MM.1S (cell line): ENCODE measurements at regions not wholly inside any gene's neighbourhood (a gene's known extent, or its start where the extent isn't known, plus 50 kb on each side); places are given as distances from the start of the nearest gene placed in this dataset.

ENCODE experiments used
- DNase-seq: peaks from one replicate; pipeline ENCODE4 v3.0.0-alpha.2; 2015
- H2AFZ ChIP-seq: fragments of 300-600 bp; sonication (generic); 2 replicates; pipeline ENCODE4 v1.6.0; 2016; ENCODE audit warnings: antibody characterized with exemption, low read length
- H3F3A ChIP-seq: fragments of 300-600 bp; sonication (generic); 2 replicates; pipeline ENCODE4 v1.6.1; 2016; ENCODE audit warnings: mild to moderate bottlenecking, antibody characterized with exemption, low read length, moderate library complexity, mixed read lengths; ENCODE audit not compliant: insufficient read depth
- H3K27ac ChIP-seq: fragments of 300-600 bp; sonication (generic); 2 replicates; pipeline ENCODE4 v1.5.1; 2016; ENCODE audit warnings: mild to moderate bottlenecking, low read length
- H3K27me3 ChIP-seq: fragments of 300-600 bp; sonication (generic); replicated peaks from 2 replicates; pipeline ENCODE4 v1.6.0; 2016; ENCODE audit warnings: low read length; ENCODE audit not compliant: insufficient read depth
- H3K36me3 ChIP-seq: fragments of 300-600 bp; sonication (generic); replicated peaks from 2 replicates; pipeline ENCODE4 v1.6.1; 2016; ENCODE audit warnings: mild to moderate bottlenecking, low read length, mixed read lengths; ENCODE audit not compliant: insufficient read depth
- H3K4me1 ChIP-seq: fragments of 300-600 bp; sonication (generic); 2 replicates; pipeline ENCODE4 v1.6.1; 2016; ENCODE audit warnings: low read length, mixed read lengths
- H3K4me2 ChIP-seq: fragments of 300-600 bp; sonication (generic); 2 replicates; pipeline ENCODE4 v1.6.0; 2016; ENCODE audit warnings: low read depth, low read length
- H3K4me3 ChIP-seq: fragments of 300-600 bp; sonication (generic); 2 replicates; pipeline ENCODE4 v1.5.1; 2016; ENCODE audit warnings: low read length, mixed read lengths
- H3K79me2 ChIP-seq: fragments of 300-600 bp; sonication (generic); 2 replicates; pipeline ENCODE4 v1.6.1; 2016; ENCODE audit warnings: mixed run types, low read length, mixed read lengths
- H3K9ac ChIP-seq: fragments of 300-600 bp; sonication (generic); 2 replicates; pipeline ENCODE4 v1.6.1; 2016; ENCODE audit warnings: low read length, mixed read lengths
- H3K9me2 ChIP-seq: fragments of 300-600 bp; sonication (generic); replicated peaks from 2 replicates; pipeline ENCODE4 v1.6.1; 2016; ENCODE audit warnings: mild to moderate bottlenecking, low read length, mixed read lengths; ENCODE audit not compliant: insufficient read depth
- H3K9me3 ChIP-seq: fragments of 300-600 bp; sonication (generic); replicated peaks from 2 replicates; pipeline ENCODE4 v1.6.1; 2016; ENCODE audit warnings: mild to moderate bottlenecking, low read length, mixed read lengths; ENCODE audit not compliant: insufficient read depth
- H4K20me1 ChIP-seq: fragments of 300-600 bp; sonication (generic); 2 replicates; pipeline ENCODE4 v1.6.1; 2016; ENCODE audit warnings: mild to moderate bottlenecking, low read length, moderate library complexity, mixed read lengths; ENCODE audit not compliant: insufficient read depth
- EZH2 ChIP-seq: fragments of 300-600 bp; sonication (generic); optimal IDR thresholded peaks from 2 replicates; pipeline ENCODE3; 2017; ENCODE audit warnings: low read depth, mild to moderate bottlenecking, antibody characterized with exemption, low read length, mixed read lengths
- EZH2phosphoT487 ChIP-seq: fragments of 300-600 bp; sonication (generic); IDR thresholded peaks from 2 replicates; pipeline ENCODE4 v1.6.1; 2018; ENCODE audit warnings: antibody characterized with exemption, low read length
- TF ChIP-seq, protein P1 (sequence below): fragments of 300-600 bp; sonication (generic); IDR thresholded peaks from 2 replicates; pipeline ENCODE4 v1.5.1; 2016; ENCODE audit warnings: antibody characterized with exemption, low read length, mixed read lengths

DNA sequence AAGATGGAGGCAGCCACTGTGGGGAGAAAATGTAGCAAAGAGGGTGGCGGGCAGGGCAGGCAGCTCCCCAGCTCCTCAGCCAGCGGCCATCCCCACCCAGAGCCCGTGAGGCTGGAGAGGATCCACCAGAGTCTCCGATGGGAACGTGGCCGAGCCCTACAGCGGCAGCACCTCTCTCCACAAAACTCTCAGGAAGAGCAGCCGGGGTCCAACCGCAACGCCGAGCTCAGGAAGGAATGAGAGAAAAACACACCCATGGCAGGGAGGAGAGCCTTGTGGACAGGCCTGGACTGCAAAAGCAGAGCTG is 54.0 kb upstream of the ADGRA1 start:
- TF ChIP-seq EZH2 (no peak), EZH2phosphoT487 (no peak)
- TF ChIP-seq, protein P1, sequence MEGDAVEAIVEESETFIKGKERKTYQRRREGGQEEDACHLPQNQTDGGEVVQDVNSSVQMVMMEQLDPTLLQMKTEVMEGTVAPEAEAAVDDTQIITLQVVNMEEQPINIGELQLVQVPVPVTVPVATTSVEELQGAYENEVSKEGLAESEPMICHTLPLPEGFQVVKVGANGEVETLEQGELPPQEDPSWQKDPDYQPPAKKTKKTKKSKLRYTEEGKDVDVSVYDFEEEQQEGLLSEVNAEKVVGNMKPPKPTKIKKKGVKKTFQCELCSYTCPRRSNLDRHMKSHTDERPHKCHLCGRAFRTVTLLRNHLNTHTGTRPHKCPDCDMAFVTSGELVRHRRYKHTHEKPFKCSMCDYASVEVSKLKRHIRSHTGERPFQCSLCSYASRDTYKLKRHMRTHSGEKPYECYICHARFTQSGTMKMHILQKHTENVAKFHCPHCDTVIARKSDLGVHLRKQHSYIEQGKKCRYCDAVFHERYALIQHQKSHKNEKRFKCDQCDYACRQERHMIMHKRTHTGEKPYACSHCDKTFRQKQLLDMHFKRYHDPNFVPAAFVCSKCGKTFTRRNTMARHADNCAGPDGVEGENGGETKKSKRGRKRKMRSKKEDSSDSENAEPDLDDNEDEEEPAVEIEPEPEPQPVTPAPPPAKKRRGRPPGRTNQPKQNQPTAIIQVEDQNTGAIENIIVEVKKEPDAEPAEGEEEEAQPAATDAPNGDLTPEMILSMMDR = no peak
- Histone ChIP-seq H3K9me3 (no peaks in the 10 kb centered on the region), H3K27me3 (peaks cover 75% of the 10 kb centered on the region)

DNA sequence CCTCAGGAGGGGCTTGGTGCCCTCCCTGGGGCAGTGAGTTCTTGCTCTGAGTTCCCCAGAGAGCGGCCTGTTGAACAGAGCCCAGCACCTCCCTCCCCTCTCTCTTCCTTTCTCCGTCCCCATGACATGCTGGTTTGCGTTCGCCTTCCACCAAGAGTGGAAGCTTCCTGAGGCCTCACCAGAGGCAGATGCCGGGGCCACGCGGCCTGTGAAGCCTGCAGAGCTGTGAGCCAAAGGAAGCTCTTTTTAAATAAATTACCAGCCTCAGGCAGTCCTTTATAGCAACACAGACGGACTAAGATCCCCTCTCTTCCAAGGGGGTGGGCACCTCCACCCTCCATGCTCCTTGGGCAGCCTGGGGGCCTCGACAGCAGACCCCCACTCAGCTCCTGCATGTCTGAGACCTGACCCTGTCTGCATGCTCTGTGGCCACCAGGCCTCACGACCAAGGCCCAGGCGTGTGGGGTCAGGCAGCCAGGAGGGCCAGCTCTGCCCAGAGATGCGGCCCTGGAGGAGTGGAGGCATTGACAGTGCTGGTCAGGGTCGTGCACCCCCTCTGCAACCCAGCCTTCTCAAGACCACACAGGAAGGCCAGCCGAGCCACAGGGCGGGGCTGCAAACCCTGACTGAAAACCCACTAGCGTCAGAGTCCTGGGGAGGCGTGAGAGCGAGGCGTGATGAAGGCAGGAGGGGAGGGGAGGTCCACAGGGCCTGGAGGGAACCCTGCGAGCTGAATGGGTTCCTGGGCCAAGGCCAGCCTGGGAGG is 54.6 kb upstream of the ADGRA1 start:
- no peak for DNase-seq
- Histone ChIP-seq H2AFZ (no peak overlapping the region), H3K27me3 (peaks cover 70% of the 10 kb centered on the region), H3K27ac (no peak overlapping the region), H3K9me3 (no peaks in the 10 kb centered on the region), H3K4me2 (no peak overlapping the region), H4K20me1 (no peaks in the 10 kb centered on the region), H3K4me1 (no peaks in the 10 kb centered on the region), H3K9ac (no peak overlapping the region), H3K79me2 (no peaks in the 10 kb centered on the region), H3K36me3 (no peaks in the 10 kb centered on the region), H3F3A (no peaks in the 10 kb centered on the region), H3K9me2 (no peaks in the 10 kb centered on the region), H3K4me3 (no peak overlapping the region)
- TF ChIP-seq EZH2phosphoT487 = no peak
- TF ChIP-seq EZH2 = no peak
- TF ChIP-seq, protein P1 = no peak

More for the DNA sequence above, 54.0 kb upstream of the ADGRA1 start:
- H3K4me3 ChIP-seq = no peak overlapping the region
- H3K4me2 ChIP-seq = no peak overlapping the region
- H2AFZ ChIP-seq = no peak overlapping the region
- H3K9ac ChIP-seq = no peak overlapping the region
- no peaks in the 10 kb centered on the region for H4K20me1 ChIP-seq
- no peaks in the 10 kb centered on the region for H3K79me2 ChIP-seq
- no peaks in the 10 kb centered on the region for H3K9me2 ChIP-seq
- no peaks in the 10 kb centered on the region for H3F3A ChIP-seq
- H3K27ac ChIP-seq = no peak overlapping the region
- no peaks in the 10 kb centered on the region for H3K4me1 ChIP-seq
- no peak for DNase-seq
- no peaks in the 10 kb centered on the region for H3K36me3 ChIP-seq

DNA sequence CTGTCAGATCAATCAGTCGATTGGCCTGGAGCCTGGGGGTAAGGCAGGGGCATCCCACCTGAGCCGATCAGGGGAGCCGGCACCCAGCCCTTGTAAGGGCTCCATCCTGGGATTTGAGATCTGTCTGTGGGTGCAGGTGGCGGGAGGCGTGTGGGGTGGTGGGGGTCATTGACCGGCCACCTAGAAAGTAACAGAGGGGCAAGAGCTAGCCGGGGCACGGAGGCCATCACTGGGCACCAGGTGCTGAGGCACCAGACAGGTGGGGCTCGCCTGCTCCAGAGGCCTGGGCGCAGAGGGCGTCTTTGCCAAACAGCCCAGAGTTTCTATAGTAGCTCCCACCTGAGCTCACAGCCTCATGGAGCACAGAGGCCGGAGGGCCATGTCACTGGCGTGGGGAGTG is 55.5 kb upstream of the ADGRA1 start:
- Histone ChIP-seq H4K20me1 (no peaks in the 10 kb centered on the region), H3K4me2 (no peak overlapping the region), H3K4me3 (no peak overlapping the region), H3K4me1 (no peaks in the 10 kb centered on the region), H3K79me2 (no peaks in the 10 kb centered on the region), H3K36me3 (no peaks in the 10 kb centered on the region), H3K9me2 (no peaks in the 10 kb centered on the region), H3K27me3 (peaks cover 64% of the 10 kb centered on the region), H2AFZ (no peak overlapping the region), H3K9ac (no peak overlapping the region), H3K9me3 (no peaks in the 10 kb centered on the region), H3F3A (no peaks in the 10 kb centered on the region), H3K27ac (no peak overlapping the region)
- no peak for TF ChIP-seq EZH2phosphoT487
- TF ChIP-seq, protein P1 = no peak
- no peak for TF ChIP-seq EZH2
- DNase-seq = no peak
